NCI-H526 (cell line): ENCODE measurements at regions not wholly inside any gene's neighbourhood (a gene's known extent, or its start where the extent isn't known, plus 50 kb on each side); places are given as distances from the start of the nearest gene placed in this dataset.

Experiments used
- DNase-seq, 2 experiments: peaks; one replicate each; lab custom pipeline; 2025; lab: John Stamatoyannopoulos, UW

DNA sequence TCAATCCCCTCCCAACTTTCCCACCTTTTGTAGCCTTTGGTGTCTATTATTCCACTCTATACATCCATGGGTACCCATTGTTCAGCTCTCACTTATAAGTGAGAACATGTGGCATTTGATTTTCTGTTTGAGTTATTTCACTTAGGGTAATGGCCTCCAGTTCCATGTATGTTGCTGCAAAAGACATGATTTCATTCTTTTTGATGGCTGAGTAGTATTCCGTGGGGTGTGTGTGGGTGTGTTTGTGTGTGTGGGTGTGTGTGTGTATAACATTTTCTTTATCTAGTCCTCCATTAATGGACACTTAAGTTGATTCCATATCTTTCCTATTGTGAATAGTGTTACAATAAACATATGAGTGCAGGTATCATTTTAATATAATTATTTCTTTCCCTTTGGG lies 157.5 kb upstream of the FSTL4 start:
- no peak for DNase-seq

DNA sequence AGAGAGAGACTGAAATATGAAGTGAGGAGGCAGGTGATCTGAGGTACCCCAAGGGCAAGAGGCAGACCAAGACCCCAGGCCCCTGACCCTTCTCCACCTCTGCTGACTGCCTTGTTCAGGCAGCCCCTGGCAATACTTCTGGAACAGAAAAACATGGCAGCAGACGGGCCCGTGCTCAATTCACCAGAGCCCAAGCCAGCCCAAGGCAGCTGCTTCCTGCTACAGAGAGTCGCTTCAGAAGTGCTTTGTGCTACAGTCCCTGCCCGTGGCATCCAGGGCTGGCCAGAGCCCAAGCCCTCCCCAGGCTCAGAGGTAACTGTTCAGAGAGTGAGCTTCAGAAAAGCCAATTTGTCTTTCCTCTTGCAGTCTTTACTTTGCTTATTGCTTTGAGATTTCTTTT lies 151.4 kb upstream of the FSTL4 start:
- DNase-seq, result no peak

DNA sequence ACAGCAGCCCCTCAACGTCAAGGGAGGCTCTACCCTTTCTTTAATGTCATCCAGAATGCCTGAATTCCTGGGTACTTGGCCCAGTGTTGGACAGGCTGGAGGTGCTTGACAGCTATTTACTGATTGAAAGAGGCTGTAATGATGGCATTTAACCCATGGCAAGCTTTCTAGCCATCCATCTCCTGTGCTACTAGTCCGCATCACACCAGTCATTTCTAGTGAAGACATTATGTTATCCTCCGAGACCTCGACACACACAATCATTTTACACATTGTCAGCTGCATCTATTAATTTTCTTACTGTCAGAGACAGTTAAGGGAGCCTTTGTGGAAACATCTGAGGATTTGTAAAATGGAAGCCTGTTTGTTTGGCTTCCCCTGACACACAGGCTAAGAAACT lies 149.3 kb upstream of the FSTL4 start:
- DNase-seq, result no peak

DNA sequence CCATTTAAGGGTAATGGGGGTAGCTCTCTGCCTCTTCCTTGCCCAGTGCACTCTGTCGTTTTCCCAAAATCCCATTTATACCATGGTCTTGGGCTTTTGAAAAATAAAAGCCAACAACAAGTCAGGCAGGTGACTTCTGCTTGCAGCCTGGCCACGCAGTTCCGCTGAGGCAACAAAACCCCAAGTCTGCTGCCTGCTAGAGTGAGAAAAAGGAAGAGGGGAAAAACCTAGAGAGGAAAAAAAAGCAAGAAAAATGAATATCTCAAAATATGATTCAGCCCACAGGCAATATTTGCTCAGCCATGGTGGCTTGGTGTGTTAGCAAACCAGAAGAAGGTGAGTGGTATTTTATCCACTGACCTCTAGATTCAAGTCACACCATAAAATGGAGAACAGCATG lies 148.2 kb upstream of the FSTL4 start:
- DNase-seq, result no peak

DNA sequence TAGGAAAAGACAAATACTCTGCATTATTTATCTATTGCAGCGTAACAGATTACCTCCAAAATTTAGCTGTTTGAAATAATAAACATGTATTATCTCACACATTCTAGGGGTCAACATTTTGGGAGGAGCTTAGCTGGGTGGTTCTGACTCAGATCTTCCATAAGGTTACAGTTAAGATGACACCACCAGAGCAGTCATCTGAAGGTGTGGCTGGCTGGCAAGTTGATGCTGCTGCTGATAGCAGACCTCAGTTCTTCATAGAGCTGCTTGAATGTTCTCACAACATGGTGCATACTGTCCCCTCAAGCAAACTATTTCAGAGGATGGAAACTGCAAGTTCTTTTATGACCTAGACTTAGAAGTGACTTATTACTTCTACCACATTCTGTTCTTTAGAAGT lies 146.3 kb upstream of the FSTL4 start:
- no peak for DNase-seq

DNA sequence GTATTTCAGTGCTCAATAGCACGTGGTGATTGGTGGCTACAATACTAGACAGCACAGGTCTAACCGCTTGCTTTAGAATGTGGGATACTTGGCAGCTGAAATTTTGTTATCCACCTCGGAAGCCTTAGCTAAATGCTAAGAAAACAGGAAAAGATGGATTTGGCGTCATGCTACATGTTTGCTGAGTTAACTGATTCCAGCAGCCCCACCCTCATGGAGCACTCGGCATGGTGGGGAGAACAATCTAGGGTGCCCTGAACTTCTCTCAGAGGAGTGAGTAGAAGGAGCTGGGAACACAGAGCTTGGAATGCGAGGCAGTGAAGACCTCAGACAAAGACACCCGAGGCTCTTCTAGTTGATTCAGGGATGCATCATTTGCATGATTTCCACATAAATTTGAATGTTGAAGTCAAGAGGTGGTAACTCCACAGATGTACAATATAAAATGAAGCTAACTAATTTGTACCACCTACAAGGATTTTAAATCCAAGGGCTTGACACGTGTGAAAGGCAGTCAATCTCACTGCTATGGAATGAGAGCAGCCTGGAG lies 145.1 kb upstream of the FSTL4 start:
- peak; percentile 55 to 64 for DNase-seq

DNA sequence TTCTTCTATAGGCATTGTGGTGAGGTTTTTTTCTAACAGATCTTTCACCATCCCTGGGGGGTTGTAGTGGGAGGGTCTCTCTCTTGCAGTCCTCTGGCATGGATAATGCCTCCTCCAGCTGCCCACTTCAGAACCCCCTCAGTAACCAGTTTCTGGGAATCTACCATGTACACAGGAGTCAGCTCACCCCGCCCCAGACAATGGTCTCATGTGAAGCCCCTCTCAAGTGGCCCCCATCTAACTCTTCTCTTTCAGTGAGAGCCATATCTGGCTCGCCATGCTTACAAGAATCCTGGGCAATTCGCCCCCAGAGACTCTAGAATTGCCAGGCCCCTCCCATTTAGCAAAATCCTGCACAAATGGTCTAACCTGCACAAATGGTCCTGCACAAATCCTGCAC lies 144.4 kb upstream of the FSTL4 start:
- no peak for DNase-seq

DNA sequence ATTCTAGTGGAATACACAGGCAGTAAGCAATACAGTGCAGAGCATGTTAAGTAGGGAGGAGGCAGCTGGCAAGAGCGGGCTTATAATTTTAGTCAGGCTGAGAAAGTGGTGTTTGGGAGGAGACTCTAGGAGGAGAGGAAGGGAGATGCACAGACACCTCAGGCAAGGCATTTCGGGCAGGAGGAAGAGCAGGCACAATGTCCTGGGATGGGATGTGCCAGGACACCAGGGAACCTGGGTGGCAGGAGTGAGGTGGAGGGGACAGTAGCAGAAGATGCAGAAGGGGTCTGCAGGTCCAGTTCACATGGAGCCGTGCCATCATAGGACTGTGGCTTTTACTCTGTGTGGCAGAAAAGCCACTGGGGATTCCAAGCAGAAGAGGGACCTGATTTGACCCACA lies 143.7 kb upstream of the FSTL4 start:
- no peak for DNase-seq

DNA sequence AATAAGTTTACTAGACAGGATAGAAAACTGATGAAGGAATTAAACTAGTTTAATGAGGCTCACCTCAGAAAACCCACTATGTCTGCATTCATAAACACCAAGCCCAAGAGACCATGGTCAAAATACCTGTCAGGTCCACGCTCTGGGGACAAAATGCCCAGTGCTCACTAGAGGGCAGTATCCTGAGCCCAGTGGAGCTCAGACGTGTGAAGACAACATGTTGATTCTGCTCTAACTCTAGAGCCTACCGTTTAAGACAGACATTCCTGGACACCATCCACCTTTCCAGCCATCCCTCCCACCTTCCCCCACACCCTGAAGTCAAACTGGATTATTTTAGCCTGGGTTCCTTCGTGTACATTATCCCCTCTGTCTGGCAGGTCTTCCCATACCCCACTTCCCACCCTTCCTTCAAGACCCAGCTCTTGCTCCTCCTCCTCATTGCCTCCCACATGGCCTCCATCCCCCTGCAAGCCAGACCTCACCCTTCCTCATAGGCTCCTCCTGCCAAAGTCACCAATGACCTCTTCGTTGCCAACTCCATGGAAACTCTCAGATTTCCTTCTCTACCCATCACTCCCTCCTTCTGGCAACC lies 142.3 kb upstream of the FSTL4 start:
- DNase-seq, result peak; percentile 1 to 33

DNA sequence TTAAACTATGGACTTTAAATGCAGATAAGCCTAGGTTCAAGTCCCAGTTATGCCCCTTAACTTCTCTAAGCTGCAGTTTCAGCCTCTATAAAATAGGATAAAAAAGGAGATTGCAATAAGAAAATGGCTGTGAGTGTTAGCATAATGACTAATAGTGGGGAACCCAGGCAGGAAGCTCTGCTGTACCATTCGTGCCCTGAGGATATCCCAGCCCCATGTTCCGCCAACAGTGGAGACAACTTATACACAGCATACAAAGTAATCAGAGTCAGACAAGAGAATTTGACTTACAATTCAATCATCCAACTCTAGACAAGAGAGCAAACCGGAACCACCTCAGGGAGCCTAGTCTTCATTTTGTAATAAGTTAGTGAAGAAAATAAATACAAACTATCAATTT lies 141.5 kb upstream of the FSTL4 start:
- no peak for DNase-seq

DNA sequence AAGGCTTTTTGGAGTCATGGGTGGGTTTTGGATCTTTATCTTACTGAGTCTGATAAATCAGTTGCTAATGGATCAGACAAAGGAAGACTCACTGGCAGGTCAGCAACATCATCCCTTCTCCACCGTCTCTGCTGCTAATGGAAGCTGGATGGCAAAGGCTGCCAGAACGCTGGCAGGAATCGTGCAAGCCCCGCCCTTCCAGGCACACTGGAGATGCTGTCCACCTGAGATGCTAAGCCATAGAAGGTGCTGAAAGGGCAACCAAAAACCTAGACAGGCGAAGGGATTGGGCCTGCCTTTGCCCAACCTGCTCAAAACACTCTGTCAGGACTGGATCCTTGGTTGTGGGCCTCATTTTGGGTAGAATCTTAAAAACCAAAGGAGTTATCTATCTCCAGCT lies 139.5 kb upstream of the FSTL4 start:
- DNase-seq, result no peak

DNA sequence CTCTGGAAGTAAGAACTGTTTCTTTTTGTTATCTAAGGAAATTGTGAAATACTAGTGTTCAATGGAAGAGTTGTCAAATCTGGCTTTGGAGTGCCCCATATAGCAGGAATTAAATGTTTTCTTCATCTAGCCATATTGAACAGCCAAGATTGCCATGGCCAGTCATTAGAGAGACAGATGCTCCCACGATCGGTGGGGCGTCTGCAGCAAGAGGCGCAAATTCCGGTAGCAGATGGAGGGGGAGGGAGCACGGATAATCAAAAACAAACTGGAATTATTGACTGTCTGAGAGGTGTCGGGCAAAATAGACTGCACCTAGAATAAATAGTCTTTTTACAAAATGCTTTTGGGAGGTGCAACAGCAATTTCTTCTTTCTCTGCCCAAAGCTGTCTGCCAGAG lies 139.1 kb upstream of the FSTL4 start:
- DNase-seq, result no peak

DNA sequence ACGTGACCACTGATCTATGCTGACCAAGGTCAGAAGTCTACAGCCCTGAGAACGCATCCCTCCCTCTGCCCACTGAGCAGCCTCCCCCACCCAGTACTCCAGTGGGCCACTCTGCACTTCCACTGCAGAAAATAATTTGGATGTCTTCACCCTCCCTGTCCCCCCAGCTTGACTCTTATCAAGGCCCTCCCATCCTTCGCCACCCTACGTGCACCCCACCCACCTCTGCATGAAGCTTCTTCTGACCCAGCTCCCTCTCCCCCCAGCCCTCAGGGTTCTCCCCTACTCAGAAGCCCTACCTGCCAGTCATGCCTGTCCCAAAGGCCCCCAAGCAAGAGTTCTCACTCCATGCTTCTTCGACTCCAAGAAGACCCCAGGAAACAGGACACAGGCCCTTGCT lies 138.5 kb upstream of the FSTL4 start:
- DNase-seq, result no peak

DNA sequence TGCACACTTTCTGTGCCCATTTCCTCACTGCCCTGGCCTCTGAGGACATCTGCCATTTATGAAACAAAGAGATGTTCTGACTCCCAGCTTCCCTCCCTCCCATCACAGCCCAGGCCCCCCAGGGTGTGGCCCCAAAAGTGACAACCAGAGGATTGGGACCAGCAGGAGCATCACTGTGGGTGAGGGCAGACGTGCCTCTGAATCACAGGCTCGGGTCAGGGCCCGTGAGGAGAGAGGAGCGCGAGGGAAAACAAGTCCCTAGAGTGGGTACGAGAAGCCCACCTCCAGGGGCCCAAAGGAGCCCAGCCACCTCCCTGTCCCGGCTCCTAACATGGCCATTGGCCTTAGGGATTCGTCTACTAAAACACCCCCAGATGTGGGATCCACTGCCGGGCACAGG lies 138.0 kb upstream of the FSTL4 start:
- no peak for DNase-seq

DNA sequence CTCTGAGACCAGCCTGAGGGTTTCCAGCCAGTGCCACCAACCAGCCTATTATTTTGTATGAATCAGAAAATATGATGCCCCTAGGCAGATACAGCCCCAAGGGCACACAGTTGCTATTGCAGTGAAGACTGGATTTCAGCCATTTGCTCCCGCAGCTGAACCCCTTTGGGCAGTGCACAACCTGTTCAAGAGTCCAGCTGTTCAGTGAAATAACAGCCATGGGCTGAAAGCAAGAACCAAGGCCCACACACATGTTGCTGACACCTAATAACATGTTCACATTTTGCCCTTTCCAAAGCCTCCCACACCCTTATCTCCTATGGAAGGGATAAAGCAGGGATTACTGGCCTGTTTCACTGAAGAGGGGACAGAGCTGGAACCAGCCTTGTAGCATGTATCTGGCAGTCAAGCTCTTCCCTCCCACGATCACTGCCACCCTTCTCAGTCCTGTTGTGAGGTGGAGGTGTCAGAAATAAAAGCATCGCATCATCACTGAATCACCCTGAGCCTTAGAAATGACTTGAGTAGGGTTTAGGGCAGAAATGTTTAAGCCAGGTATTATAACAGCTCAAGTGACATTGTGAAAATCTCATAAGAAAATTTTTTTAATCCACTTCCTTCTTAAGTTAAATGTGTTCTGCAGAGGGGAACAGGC lies 137.1 kb upstream of the FSTL4 start:
- no peak for DNase-seq

DNA sequence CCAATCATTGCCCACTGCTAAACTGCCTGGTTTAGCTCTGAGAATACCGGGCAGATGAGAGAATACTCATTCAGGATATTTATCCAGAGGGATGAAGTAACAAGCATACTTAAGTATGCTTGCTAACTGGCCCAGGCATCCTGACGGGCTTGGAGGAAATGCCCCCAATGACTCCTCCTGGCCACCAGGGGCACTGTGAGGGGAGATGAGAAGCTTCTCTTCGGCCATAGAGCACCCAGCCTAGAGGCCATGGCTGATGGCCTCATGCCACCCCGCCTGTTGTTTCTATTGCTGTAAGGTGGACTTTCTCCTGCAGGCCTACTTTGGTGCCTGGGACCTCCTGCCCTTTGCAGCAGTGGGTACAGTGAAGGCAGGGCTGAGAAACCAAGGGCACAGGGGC lies 134.5 kb upstream of the FSTL4 start:
- DNase-seq, result no peak

DNA sequence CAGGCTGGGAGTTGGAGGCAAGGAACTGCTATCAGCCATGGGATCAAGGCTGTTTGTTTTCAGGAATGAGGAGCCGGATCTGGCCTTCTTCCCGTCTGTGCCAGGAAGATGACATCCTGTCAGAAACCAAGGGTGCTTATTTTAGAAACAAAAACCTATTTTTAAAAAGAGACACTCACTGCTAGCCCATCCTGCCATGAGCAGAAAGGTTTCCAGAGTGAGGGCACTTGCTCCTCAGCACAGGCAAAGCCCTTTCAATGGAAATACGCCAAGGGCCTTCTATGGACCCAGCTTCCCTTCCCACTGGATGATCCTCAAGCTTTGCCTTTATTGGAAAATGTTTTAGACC lies 132.6 kb upstream of the FSTL4 start:
- DNase-seq, result no peak

DNA sequence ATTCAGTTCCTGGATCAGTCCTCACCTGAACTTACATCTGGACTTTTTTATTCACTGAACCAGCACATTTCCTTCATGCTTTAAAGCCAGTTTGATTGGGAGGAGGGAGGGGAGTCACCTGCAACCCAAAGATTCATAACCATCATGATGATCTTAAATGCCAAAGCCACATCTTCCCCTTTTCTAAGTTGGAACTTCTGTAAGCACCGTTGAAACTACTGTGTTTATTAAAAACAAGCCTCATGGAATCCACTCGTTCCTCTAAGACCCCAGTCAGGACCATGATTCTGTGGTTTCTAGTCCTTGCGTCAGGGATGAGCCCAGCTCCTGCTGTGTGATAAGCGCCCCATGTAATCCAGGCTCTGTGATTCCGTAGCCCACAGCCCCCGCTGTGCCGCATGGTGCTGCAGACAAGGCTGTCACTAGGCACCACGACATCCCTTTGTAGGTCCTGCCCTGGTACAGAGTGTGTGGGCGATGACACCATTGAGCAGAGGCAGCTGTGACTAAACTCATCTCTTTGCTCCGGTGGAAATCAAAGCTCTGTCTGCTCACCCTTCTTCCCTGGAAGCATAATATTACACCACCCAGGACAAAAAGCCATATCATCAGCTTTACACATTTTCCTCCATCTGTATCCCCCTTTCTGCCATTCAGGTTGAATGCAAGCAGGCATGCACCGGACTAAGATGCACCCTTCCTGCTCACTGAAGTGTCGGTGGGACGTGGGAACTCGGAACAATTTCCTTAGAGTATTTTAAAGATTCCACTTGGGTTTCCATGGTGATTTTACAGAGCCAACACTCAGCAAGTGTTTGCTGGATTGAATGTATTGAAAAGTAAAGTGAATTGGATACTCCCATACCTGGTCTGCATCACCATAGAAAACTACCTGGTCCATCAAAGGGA lies 132.0 kb upstream of the FSTL4 start:
- DNase-seq, result no peak

DNA sequence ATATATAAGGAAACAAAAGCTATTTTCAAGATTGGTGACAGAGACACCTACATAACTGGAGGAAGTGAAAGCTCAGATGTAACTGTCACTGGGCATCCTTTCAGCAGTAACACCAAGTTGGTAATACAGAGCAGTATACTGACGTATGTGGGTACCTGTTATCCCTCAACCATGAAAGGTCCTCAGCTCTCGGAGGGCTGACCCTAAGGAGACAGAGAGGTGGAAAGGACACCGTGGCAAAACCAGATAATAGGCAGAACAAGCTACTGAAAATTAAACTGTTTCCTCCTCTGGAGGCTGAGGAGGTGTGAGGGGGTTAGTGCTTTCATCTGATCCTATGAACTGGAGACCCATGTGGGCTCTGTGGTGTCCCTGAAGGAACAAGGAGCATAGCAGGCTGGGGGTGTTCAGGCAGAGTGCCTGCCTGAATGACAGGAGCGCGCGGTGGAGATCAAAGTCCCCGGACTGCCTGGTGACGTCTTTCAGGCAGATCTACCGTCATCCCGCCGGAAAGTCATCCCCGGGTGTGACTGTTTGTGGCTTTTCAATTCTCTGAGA lies 130.2 kb upstream of the FSTL4 start:
- DNase-seq, result peak in 1 of 2 experiments; percentile 13

DNA sequence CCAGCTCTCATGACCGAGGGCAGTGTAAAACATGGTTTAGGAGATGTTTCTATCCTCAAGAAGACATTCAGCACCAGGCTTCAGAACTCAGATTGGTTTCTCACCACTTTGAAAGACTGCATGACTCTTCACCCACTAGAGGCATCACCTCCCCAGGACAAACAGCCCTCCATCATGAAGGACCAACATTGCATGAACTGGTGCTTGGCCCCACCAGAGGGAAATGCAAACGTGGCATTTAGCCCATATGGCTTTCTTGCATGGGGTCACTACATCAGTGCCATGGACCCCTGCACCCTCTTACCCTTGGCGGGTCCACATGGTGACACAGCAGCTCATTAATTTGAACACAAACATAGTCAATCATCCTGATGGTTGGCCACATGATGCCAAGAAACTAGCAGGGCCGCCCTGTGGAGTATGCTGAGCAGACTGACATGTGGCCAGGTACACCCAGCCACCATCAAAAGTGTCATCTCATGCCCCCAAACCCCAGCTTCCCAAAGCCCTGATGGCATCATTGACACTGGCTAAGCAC lies 129.5 kb upstream of the FSTL4 start:
- DNase-seq, result no peak

DNA sequence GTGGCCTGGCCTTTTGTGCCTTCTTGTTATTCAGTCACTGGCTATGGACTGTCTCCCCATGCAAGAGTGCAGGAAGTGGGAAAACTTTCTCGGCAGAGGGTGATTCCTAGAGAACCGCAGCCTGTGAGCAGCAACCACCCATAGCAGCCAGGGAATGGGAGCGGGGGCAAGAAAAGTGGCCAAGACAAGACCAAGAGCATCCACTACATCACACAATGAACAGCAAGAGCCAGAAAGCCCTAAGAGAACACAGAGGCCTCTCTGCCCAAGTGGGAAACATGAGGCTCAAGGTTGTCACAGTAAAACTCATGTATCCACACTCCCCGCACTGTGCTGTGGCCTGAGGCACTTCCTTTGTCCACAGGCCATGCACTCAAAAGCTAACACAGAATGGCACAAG lies 129.1 kb upstream of the FSTL4 start:
- DNase-seq, result no peak

DNA sequence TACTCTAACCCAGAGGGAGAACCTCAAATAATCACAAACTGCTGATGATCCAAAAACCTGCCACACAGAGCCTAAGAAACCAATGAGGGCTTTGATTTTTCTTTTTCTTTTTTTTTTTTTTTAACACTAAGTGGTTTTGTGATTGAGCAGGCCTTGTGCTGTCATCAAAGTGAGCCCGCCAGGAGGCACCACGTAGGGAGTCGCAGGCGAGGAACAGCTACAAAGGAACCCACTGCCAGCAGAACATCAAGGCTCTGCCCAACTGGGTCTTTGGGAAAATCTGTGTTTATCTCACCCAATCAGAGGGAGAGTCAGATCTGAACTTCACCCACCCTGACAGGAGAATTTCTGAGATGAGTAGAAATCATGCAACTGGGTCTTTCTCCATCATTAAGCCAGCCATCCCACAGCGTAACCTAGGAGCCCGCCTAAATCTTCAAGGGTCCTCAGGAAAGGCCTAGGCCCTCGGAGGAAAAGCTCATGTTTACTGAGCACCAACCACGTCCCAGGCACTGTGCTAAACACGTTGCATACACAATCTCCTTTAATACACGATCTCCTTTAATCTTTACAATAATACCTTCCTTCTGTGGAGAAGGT lies 126.9 kb upstream of the FSTL4 start:
- DNase-seq, result no peak
